Activated naive CD4-positive, alpha-beta T cell treated with anti-CD3 and anti-CD28 coated beads for 36 hours (primary cell): ENCODE measurements at regions not wholly inside any gene's neighbourhood (a gene's known extent, or its start where the extent isn't known, plus 50 kb on each side); places are given as distances from the start of the nearest gene placed in this dataset.

Experiments used
- CTCF ChIA-PET: fragments of 350-600 bp; sonication (Branson Sonifier 250); formaldehyde crosslinking; loops from one replicate; lab custom pipeline; 2021; ENCODE audit warnings: antibody characterized with exemption; lab: Charles Lee
- DNase-seq: peaks from one replicate; pipeline ENCODE4 v3.0.0-alpha.2; 2020
- H3K27ac Mint-ChIP-seq: one replicate; pipeline ENCODE4 v1.8.0; 2021; ENCODE audit warnings: mild to moderate bottlenecking, mixed read lengths
- H3K27me3 Mint-ChIP-seq: one replicate; pipeline ENCODE4 v1.8.0; 2021; ENCODE audit warnings: low read depth, mixed read lengths
- H3K36me3 Mint-ChIP-seq: one replicate; pipeline ENCODE4 v1.8.0; 2021; ENCODE audit warnings: low read depth, mixed read lengths
- H3K4me1 Mint-ChIP-seq: one replicate; pipeline ENCODE4 v1.8.0; 2021; ENCODE audit warnings: low read depth, mixed read lengths
- H3K4me3 Mint-ChIP-seq: one replicate; pipeline ENCODE4 v1.8.0; 2021; ENCODE audit warnings: mild to moderate bottlenecking, moderate library complexity, mixed read lengths
- H3K9me3 Mint-ChIP-seq: one replicate; pipeline ENCODE4 v1.8.0; 2021; ENCODE audit warnings: mixed read lengths
- intact Hi-C: fragments of 100-400 bp; cut with micrococcal nuclease; formaldehyde crosslinking; loops from one replicate; pipeline ENCODE4 v1.15.1; 2023

- no peaks in the 10 kb centered on the region for H3K9me3 Mint-ChIP-seq
- no peak overlapping the region for H3K27ac Mint-ChIP-seq
- CTCF ChIA-PET: no interaction called here
- H3K36me3 Mint-ChIP-seq: no peaks in the 10 kb centered on the region
- H3K4me1 Mint-ChIP-seq: no peaks in the 10 kb centered on the region
- no peak overlapping the region for H3K4me3 Mint-ChIP-seq
- H3K27me3 Mint-ChIP-seq: peaks cover 14% of the 10 kb centered on the region
- intact Hi-C loops: no loop called here
- no peak for DNase-seq
Observed at GRCh38 chr2:176675271-176675949, 406.2 kb downstream of the MTX2 start.

- Mint-ChIP-seq H3K27ac (no peak overlapping the region), H3K9me3 (no peaks in the 10 kb centered on the region), H3K4me3 (no peak overlapping the region), H3K36me3 (no peaks in the 10 kb centered on the region), H3K27me3 (peaks cover 9% of the 10 kb centered on the region), H3K4me1 (no peaks in the 10 kb centered on the region)
- DNase-seq: no peak
- CTCF ChIA-PET: interaction anchor here (1.6 kb wide), 1 partner anchor 26 kb away, joined by 5 read pairs; no protein-coding TSS in a partner anchor
- intact Hi-C loops: no loop called here
Observed at GRCh38 chr2:176677746-176678265, 408.6 kb downstream of the MTX2 start.

GRCh38 chr2:176678571-176678970 is 409.3 kb downstream of the MTX2 start:
- no peaks in the 10 kb centered on the region for H3K9me3 Mint-ChIP-seq
- CTCF ChIA-PET: interaction anchor here (1.6 kb wide), 1 partner anchor 26 kb away, joined by 5 read pairs; no protein-coding TSS in a partner anchor
- H3K27ac Mint-ChIP-seq: no peak overlapping the region
- H3K4me1 Mint-ChIP-seq: no peaks in the 10 kb centered on the region
- no peak for DNase-seq
- H3K36me3 Mint-ChIP-seq: no peaks in the 10 kb centered on the region
- peaks cover 9% of the 10 kb centered on the region for H3K27me3 Mint-ChIP-seq
- H3K4me3 Mint-ChIP-seq: no peak overlapping the region
- intact Hi-C loops: no loop called here

GRCh38 chr2:176679061-176679669 is 409.9 kb downstream of the MTX2 start:
- Mint-ChIP-seq H3K4me3 (no peak overlapping the region), H3K36me3 (no peaks in the 10 kb centered on the region), H3K4me1 (no peaks in the 10 kb centered on the region), H3K27ac (no peak overlapping the region), H3K27me3 (peaks cover 9% of the 10 kb centered on the region), H3K9me3 (no peaks in the 10 kb centered on the region)
- intact Hi-C loops: no loop called here
- DNase-seq: no peak
- CTCF ChIA-PET: no interaction called here

- Mint-ChIP-seq H3K27me3 (peaks cover 14% of the 10 kb centered on the region), H3K4me1 (no peaks in the 10 kb centered on the region), H3K27ac (no peak overlapping the region), H3K9me3 (no peaks in the 10 kb centered on the region), H3K36me3 (no peaks in the 10 kb centered on the region), H3K4me3 (no peak overlapping the region)
- no peak for DNase-seq
- intact Hi-C loops: no loop called here
- CTCF ChIA-PET: interaction anchor here (0.6 to 2.0 kb wide), 5 partner anchors 9 to 276 kb away, joined by 3 to 5 read pairs (median 4); no protein-coding TSS in a partner anchor
Observed at GRCh38 chr2:176680916-176681516, 411.8 kb downstream of the MTX2 start.

GRCh38 chr2:176681584-176682115 is 412.4 kb downstream of the MTX2 start:
- Mint-ChIP-seq H3K4me3 (no peak overlapping the region), H3K27ac (no peak overlapping the region), H3K9me3 (no peaks in the 10 kb centered on the region), H3K4me1 (no peaks in the 10 kb centered on the region), H3K27me3 (peaks cover 14% of the 10 kb centered on the region), H3K36me3 (no peaks in the 10 kb centered on the region)
- intact Hi-C loops: no loop called here
- CTCF ChIA-PET: interaction anchor here (0.6 to 2.0 kb wide), 5 partner anchors 9 to 275 kb away, joined by 3 to 5 read pairs (median 4); no protein-coding TSS in a partner anchor
- DNase-seq: no peak

GRCh38 chr2:176682278-176682677 is 413.0 kb downstream of the MTX2 start:
- Mint-ChIP-seq H3K27me3 (peaks cover 14% of the 10 kb centered on the region), H3K27ac (no peak overlapping the region), H3K4me3 (no peak overlapping the region), H3K9me3 (no peaks in the 10 kb centered on the region), H3K4me1 (no peaks in the 10 kb centered on the region), H3K36me3 (no peaks in the 10 kb centered on the region)
- DNase-seq: no peak
- CTCF ChIA-PET: interaction anchor here (1.4 to 2.0 kb wide), 2 partner anchors 22 to 30 kb away, joined by 4 to 5 read pairs; no protein-coding TSS in a partner anchor
- intact Hi-C loops: no loop called here

GRCh38 chr2:176683618-176684111 is 414.4 kb downstream of the MTX2 start:
- H3K4me3 Mint-ChIP-seq: no peak overlapping the region
- no peak for DNase-seq
- no peak overlapping the region for H3K27ac Mint-ChIP-seq
- CTCF ChIA-PET: no interaction called here
- H3K27me3 Mint-ChIP-seq: peaks cover 18% of the 10 kb centered on the region
- intact Hi-C loops: no loop called here
- no peaks in the 10 kb centered on the region for H3K9me3 Mint-ChIP-seq
- H3K4me1 Mint-ChIP-seq: no peaks in the 10 kb centered on the region
- no peaks in the 10 kb centered on the region for H3K36me3 Mint-ChIP-seq

- CTCF ChIA-PET: interaction anchor here (1.2 kb wide), 1 partner anchor 130 kb away, joined by 3 read pairs; no protein-coding TSS in a partner anchor
- H3K4me1 Mint-ChIP-seq: no peaks in the 10 kb centered on the region
- no peak overlapping the region for H3K4me3 Mint-ChIP-seq
- H3K27me3 Mint-ChIP-seq: peaks cover 10% of the 10 kb centered on the region
- H3K36me3 Mint-ChIP-seq: no peaks in the 10 kb centered on the region
- no peak overlapping the region for H3K27ac Mint-ChIP-seq
- no peaks in the 10 kb centered on the region for H3K9me3 Mint-ChIP-seq
- intact Hi-C loops: no loop called here
- DNase-seq: no peak
Observed at GRCh38 chr2:176685908-176686307, 416.7 kb downstream of the MTX2 start.

- Mint-ChIP-seq H3K27ac (no peak overlapping the region), H3K4me3 (no peak overlapping the region), H3K9me3 (no peaks in the 10 kb centered on the region), H3K27me3 (peaks cover 10% of the 10 kb centered on the region), H3K36me3 (no peaks in the 10 kb centered on the region), H3K4me1 (no peaks in the 10 kb centered on the region)
- intact Hi-C loops: no loop called here
- DNase-seq: no peak
- CTCF ChIA-PET: interaction anchor here (0.6 kb wide), 1 partner anchor 27 kb away, joined by 3 read pairs; no protein-coding TSS in a partner anchor
Observed at GRCh38 chr2:176686328-176686727, 417.1 kb downstream of the MTX2 start.

GRCh38 chr2:176687342-176687741 is 418.1 kb downstream of the MTX2 start:
- H3K36me3 Mint-ChIP-seq: no peaks in the 10 kb centered on the region
- no peak overlapping the region for H3K27ac Mint-ChIP-seq
- CTCF ChIA-PET: no interaction called here
- DNase-seq: no peak
- no peak overlapping the region for H3K4me3 Mint-ChIP-seq
- H3K4me1 Mint-ChIP-seq: no peaks in the 10 kb centered on the region
- H3K9me3 Mint-ChIP-seq: no peaks in the 10 kb centered on the region
- intact Hi-C loops: no loop called here
- H3K27me3 Mint-ChIP-seq: peaks cover 10% of the 10 kb centered on the region

GRCh38 chr2:176687944-176688343 is 418.7 kb downstream of the MTX2 start:
- Mint-ChIP-seq H3K4me1 (no peaks in the 10 kb centered on the region), H3K36me3 (no peaks in the 10 kb centered on the region), H3K4me3 (no peak overlapping the region), H3K27me3 (peaks cover 10% of the 10 kb centered on the region), H3K27ac (no peak overlapping the region), H3K9me3 (no peaks in the 10 kb centered on the region)
- intact Hi-C loops: no loop called here
- DNase-seq: no peak
- CTCF ChIA-PET: interaction anchor here (0.7 kb wide), 1 partner anchor 60 kb away, joined by 3 read pairs; no protein-coding TSS in a partner anchor
